CD1c-positive myeloid dendritic cell (primary cell): ENCODE measurements at regions not wholly inside any gene's neighbourhood (a gene's known extent, or its start where the extent isn't known, plus 50 kb on each side); places are given as distances from the start of the nearest gene placed in this dataset.

Source experiments
- DNase-seq: peaks from one replicate; pipeline ENCODE4 v3.0.0-alpha.2; 2016; ENCODE audit errors: extremely low spot score

- no peak for DNase-seq
Measured at GRCh38 chr18:56380685-56381084, 257.7 kb downstream of the TXNL1 start.

DNA sequence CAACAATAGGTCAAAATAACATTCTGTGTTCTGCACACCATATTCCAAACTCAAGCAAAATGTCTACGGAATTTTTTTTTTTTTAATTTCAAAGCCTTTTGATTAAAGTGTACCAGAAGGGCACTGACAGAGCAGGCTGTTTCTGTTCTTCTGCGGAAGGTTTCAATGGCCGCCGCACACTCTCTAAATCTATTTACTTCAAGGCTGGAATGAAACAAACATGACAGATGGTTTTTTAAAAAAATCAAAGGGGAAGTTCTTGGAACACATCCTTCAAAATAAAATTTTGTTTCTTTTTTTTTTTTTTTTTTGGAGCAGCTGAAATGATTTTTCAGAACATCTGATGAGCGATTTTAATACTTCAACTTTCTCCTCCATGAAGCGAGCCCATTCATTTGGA is 259.1 kb downstream of the TXNL1 start:
- DNase-seq, result no peak

GRCh38 chr18:56377231-56377630 is 261.2 kb downstream of the TXNL1 start:
- DNase-seq, result no peak

DNA sequence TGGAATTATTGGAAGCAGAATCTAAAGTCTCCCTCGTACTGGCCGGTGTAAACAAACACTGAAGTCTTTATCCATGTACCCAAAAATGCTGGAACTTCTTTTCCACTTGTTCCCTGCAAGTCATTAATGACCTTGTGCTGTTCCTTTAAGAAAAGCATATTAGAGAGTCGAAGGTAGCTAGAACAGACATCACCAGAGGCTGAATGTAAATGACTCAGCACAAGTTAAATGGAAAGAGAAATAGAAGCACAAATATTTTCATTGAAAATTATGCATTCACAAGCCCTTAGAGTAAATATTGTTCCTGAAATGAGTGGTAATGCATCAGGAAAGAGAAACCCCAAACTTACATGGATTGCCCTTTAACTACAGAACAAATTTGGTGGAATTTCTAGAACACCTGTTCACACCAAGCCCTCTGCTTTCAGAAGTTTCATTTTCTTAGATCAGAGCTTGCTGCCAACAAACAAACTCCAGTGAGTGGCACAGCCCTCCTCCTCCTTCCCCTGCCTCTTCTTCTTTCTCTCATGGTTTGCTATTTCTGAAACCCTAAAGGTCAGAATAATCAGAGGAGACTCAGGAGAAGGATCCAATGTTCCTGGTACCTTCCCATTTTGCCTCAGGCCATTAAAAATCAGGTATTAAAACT is 264.3 kb downstream of the TXNL1 start:
- no peak for DNase-seq

DNA sequence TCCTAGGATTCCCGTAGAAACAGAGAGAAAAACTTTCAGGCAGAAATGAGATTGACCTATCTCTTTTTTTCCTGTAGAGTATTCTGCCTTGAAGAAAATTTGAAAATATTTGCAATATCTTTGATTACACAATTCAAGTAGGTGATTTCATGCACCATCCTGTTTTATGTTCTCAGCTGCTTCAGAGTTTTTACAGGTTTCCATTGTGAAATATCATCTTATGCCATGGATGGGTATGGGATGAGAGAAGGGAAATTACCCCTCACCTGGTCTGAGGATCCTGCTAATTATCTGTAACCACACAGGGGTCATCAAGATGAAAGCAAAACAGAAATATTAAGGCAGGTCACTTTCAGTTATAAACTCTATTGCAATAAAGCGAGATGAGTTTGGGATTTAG is 264.8 kb downstream of the TXNL1 start:
- DNase-seq, result no peak

DNA sequence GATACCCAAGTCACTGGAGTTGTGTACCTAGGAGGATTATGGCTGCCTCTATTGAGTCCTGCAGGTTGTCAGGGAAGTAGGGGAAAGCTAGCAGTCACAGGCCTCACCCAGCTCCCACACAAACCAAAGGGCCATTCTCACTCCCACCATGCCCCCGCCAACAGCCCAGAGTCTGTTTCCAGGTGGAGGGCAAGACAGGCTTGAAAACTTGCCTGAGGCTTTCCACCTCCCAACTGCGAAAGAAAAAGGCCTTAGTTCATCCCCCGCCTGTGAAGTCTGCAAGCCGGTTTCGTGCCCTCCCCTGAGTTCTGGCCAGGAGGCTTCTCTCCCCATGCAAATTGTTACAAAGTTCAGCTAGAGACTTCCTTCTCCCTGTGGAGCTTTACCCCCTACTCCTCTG is 270.3 kb downstream of the TXNL1 start:
- DNase-seq, result no peak

GRCh38 chr18:56358608-56359280 is 279.6 kb downstream of the TXNL1 start:
- no peak for DNase-seq

GRCh38 chr18:56353663-56354260 is 284.6 kb downstream of the TXNL1 start:
- DNase-seq, result no peak

- no peak for DNase-seq
Measured at GRCh38 chr18:56351911-56352500, 286.4 kb downstream of the TXNL1 start.

GRCh38 chr18:56337507-56337906 is 300.9 kb downstream of the TXNL1 start:
- DNase-seq, result no peak

GRCh38 chr18:56333839-56334238 is 304.6 kb downstream of the TXNL1 start:
- DNase-seq, result no peak

- DNase-seq, result no peak
Measured at GRCh38 chr18:56333146-56333545, 305.2 kb downstream of the TXNL1 start.

GRCh38 chr18:56332371-56332770 is 306.0 kb downstream of the TXNL1 start:
- no peak for DNase-seq

DNA sequence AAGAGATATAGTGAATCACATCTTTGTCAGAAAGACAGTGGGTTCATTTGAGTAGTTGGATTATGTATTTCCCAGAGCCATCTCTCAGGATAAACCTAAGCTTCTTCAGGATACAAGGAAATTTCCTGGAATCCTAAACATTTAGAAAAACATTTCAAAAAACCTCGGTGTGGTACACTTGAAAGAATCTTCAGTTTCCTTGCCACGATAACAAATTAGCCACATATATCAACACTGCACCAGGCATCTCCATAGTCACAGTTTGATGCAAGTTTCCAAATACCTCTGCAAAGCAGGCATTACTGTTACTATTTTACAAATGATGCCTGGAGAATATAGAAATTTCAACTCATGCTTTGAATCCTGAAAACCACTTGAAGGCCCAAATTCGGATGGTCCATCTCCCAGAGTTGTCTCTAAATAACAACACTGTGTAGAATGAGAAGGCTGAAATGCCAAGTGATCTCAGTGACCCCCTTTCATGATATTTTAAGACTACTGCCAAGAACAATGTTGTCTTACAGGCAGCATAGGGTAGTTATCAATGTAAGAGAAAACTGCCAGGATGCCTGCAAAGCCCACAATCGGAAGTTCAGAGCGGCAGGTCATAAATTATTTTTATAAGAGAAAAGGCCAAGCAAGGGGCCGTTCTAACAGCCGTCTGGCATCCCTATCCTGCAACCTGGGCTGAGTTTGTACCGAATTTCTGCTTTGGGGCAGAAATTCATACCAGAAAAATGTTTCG is 307.9 kb downstream of the TXNL1 start:
- DNase-seq, result no peak

DNA sequence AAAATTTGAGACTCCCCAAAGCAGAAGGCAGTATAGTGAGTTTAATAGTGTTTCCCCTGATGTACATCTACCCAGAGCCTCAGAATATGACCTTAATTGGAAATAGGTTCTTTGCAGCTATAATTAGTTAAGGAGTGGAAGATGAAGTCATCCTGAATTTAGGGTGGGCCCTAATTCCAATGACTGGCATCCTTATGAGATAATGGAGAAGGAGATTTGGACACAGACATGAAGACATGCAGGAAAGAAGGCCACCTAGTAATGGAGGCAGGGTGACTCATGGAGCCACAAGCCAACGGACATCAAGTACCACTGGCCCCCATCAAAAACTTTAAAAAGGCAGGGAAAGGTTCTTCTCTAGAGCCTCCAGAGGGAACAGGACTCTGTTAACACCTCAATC is 308.9 kb downstream of the TXNL1 start:
- DNase-seq, result no peak

- DNase-seq, result no peak
Measured at GRCh38 chr18:56327191-56327885, 311.1 kb downstream of the TXNL1 start.

DNA sequence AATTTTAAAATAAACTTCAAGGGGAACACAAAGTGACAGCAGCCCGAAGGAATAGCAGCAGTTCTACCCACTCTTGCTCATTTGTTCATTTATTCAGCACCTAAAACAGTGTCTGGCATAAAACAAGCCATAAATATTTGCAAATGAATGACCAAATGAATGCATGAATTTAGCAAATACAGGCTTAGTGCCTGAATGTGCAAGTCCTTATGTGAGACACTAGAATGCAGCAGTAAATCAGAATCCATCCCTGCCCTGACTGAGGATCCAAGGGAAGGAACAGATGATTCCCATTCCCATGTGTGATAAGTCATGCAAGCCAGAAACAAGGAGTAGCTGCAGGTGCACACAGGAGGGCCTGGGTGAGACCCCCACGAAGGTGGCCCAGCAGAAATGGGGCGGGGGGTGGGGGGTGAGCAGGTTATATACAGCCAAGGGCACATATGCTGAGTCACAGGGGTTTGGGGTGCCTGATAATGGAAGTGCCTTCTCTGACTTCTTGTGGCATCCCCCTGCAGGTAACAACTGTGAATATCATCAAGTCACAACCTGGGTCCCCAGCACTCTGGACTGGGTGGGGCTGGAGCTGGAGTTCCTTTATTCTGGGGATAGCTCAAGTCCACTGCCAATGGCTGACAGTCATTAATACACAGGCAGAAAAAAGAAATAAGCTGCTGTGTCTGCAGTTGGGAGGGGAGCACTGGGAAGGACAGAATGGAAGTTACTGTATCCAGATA is 311.9 kb downstream of the TXNL1 start:
- no peak for DNase-seq

GRCh38 chr18:56323673-56324072 is 314.7 kb downstream of the TXNL1 start:
- no peak for DNase-seq

DNA sequence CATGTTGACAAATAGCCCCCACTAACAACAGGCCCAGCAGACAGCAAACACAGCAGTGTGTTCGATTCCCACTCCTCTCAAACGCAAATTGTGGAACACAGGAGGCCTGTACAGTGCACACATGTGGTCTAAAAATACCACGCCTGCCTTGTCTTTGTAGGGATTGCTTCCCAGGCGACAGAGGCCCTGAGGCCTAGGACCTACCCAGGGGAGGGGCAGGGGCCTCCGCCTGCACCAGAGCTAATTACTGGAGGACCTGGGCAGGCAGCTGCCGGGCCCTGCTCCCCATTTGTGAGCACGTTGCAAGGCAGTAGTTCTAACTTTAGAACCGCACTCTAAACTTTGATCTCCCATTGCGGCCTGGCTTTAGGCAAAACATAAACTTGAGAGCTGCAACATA is 316.0 kb downstream of the TXNL1 start:
- DNase-seq, result no peak

DNA sequence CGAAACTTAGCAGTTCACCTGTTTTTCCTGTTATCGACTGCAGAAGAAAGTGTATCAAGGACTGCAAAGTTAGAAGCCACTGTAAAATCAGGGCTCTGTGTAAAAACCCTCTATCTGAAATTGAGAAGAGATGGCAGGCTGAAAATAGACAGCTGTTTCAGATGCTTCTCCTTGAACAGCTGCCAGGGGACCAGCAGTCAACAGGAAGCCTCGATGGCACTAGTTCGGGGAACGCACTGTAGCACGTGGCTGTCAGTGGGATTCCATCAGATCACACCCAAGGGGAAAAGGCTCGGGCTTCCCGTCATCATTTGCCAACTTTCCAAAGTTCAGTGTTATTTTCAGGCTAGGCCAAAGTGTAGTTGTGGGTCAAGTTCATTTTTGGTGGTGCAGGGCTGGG is 316.9 kb downstream of the TXNL1 start:
- no peak for DNase-seq

DNA sequence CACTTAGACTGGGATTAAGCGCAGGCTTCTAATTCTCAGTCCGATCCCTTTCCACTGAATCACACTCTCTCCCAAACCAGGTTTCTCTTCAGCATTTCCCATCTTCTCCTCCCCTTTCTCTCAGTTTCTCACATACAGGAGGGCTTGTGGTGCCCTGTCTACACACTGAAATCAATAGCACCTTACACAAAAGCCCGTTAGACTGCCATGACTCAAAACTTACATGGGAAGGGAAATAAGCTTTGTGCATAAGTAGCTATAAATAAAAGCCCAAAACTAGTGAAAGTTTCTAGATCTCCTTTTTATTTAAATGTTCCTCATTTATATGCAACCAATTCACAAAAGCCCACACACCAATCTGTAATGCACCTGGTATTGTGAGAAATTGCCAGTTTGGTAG is 318.4 kb downstream of the TXNL1 start:
- no peak for DNase-seq
